GM23338 (cell line): ENCODE measurements at regions not wholly inside any gene's neighbourhood (a gene's known extent, or its start where the extent isn't known, plus 50 kb on each side); places are given as distances from the start of the nearest gene placed in this dataset.

Experiments
- ATAC-seq: fragments of 200-7000 bp; cut with Tn5 transposase; 3 replicates; pipeline ENCODE4 v1.9.1; 2020
- DNase-seq: peaks from one replicate; pipeline ENCODE4 v3.0.0-alpha.2; 2015; ENCODE audit warnings: low spot score
- H2AFZ ChIP-seq: fragments of 200-600 bp; sonication (generic); 2 replicates; pipeline ENCODE4 v1.8.0; 2016; ENCODE audit warnings: antibody characterized with exemption, mild to moderate bottlenecking, moderate library complexity
- H3F3A ChIP-seq: fragments of 200-600 bp; sonication (generic); replicated peaks from 2 replicates; pipeline ENCODE4 v1.8.0; 2017; ENCODE audit warnings: antibody characterized with exemption, mixed run types, low read depth
- H3K27ac ChIP-seq: fragments of 200-600 bp; sonication (generic); 2 replicates; pipeline ENCODE4 v1.6.1; 2016; ENCODE audit warnings: low read depth
- H3K27me3 ChIP-seq: fragments of 200-600 bp; sonication (generic); 2 replicates; pipeline ENCODE4 v1.8.0; 2016; ENCODE audit warnings: mild to moderate bottlenecking, mixed run types, moderate library complexity; ENCODE audit not compliant: insufficient read depth
- H3K36me3 ChIP-seq: fragments of 200-600 bp; sonication (generic); 2 replicates; pipeline ENCODE4 v1.8.0; 2016; ENCODE audit warnings: mild to moderate bottlenecking; ENCODE audit not compliant: insufficient read depth
- H3K4me1 ChIP-seq: fragments of 200-600 bp; sonication (generic); 2 replicates; pipeline ENCODE4 v1.8.0; 2016; ENCODE audit warnings: mild to moderate bottlenecking, moderate library complexity; ENCODE audit not compliant: insufficient read depth
- H3K4me2 ChIP-seq: fragments of 200-600 bp; sonication (generic); 2 replicates; pipeline ENCODE4 v1.7.1; 2017; ENCODE audit warnings: mixed run types
- H3K4me3 ChIP-seq: fragments of 200-600 bp; sonication (generic); 2 replicates; pipeline ENCODE4 v1.6.1; 2016; ENCODE audit warnings: mixed run types
- H3K79me2 ChIP-seq: fragments of 200-600 bp; sonication (generic); replicated peaks from 2 replicates; pipeline ENCODE4 v1.8.0; 2017; ENCODE audit warnings: mild to moderate bottlenecking; ENCODE audit not compliant: insufficient read depth
- H3K9me2 ChIP-seq: fragments of 200-600 bp; sonication (generic); 2 replicates; pipeline ENCODE4 v1.8.0; 2017; ENCODE audit not compliant: insufficient read depth
- H4K20me1 ChIP-seq: fragments of 200-600 bp; sonication (generic); replicated peaks from 2 replicates; pipeline ENCODE4 v1.8.0; 2017; ENCODE audit warnings: mild to moderate bottlenecking; ENCODE audit not compliant: insufficient read depth
- H3K27ac Mint-ChIP-seq: 2 replicates; pipeline ENCODE4 v1.8.0; 2020; ENCODE audit warnings: inconsistent platforms, mild to moderate bottlenecking, moderate library complexity, mixed read lengths
- H3K27me3 Mint-ChIP-seq: 3 replicates; pipeline ENCODE4 v1.8.0; 2022; ENCODE audit warnings: low read depth, mild to moderate bottlenecking, moderate library complexity, mixed read lengths, inconsistent platforms; ENCODE audit not compliant: insufficient read depth, poor library complexity
- H3K36me3 Mint-ChIP-seq: 3 replicates; pipeline ENCODE4 v1.8.0; 2021; ENCODE audit warnings: low read depth, mild to moderate bottlenecking, inconsistent platforms, moderate library complexity, mixed read lengths
- H3K4me1 Mint-ChIP-seq: 3 replicates; pipeline ENCODE4 v1.8.0; 2020; ENCODE audit warnings: mild to moderate bottlenecking, inconsistent platforms, mixed read lengths
- H3K4me3 Mint-ChIP-seq: 3 replicates; pipeline ENCODE4 v1.8.0; 2021; ENCODE audit warnings: moderate library complexity, mild to moderate bottlenecking, inconsistent platforms, mixed read lengths
- H3K9me3 Mint-ChIP-seq: 3 replicates; pipeline ENCODE4 v1.8.0; 2020; ENCODE audit warnings: moderate library complexity, mild to moderate bottlenecking, inconsistent platforms, mixed read lengths
- CREB1 ChIP-seq: fragments of 250-450 bp; sonication (Bioruptor Pico); IDR thresholded peaks from 2 replicates; pipeline ENCODE4 v1.5.0; 2020; ENCODE audit warnings: low read depth, mild to moderate bottlenecking, moderate library complexity
- ETS1 ChIP-seq: IDR thresholded peaks from 2 replicates; pipeline ENCODE4 v1.6.1; 2016; ENCODE audit warnings: antibody characterized with exemption
- EZH2 ChIP-seq: fragments of 200-600 bp; sonication (generic); IDR thresholded peaks from one replicate; pipeline ENCODE4 v1.8.0; 2017; ENCODE audit warnings: antibody characterized with exemption, mild to moderate bottlenecking, low read depth; ENCODE audit not compliant: unreplicated experiment
- EZH2phosphoT487 ChIP-seq: fragments of 200-600 bp; sonication (generic); IDR thresholded peaks from one replicate; pipeline ENCODE4 v1.8.1; 2018; ENCODE audit warnings: antibody characterized with exemption; ENCODE audit not compliant: unreplicated experiment
- JUNB ChIP-seq: IDR thresholded peaks from one replicate; pipeline ENCODE4 v1.6.1; 2016; ENCODE audit warnings: antibody characterized with exemption; ENCODE audit not compliant: unreplicated experiment
- NANOG ChIP-seq: IDR thresholded peaks from 2 replicates; pipeline ENCODE4 v1.6.1; 2016; ENCODE audit warnings: antibody characterized with exemption, borderline replicate concordance
- POLR2AphosphoS5 ChIP-seq: IDR thresholded peaks from 2 replicates; pipeline ENCODE4 v1.6.1; 2016; ENCODE audit warnings: antibody characterized with exemption, low read depth
- REST ChIP-seq: IDR thresholded peaks from one replicate; pipeline ENCODE4 v1.6.1; 2018; ENCODE audit warnings: antibody characterized with exemption; ENCODE audit not compliant: unreplicated experiment
- STAT1 ChIP-seq: IDR thresholded peaks from one replicate; pipeline ENCODE4 v1.6.1; 2016; ENCODE audit warnings: antibody characterized with exemption; ENCODE audit not compliant: unreplicated experiment
- ZNF114 ChIP-seq: fragments of 250-450 bp; sonication (Bioruptor Pico); IDR thresholded peaks from 2 replicates; pipeline ENCODE4 v1.5.0; 2020; ENCODE audit warnings: mild to moderate bottlenecking, moderate library complexity
- ZNF331 ChIP-seq: fragments of 250-450 bp; sonication (Bioruptor Pico); IDR thresholded peaks from 2 replicates; pipeline ENCODE4 v1.5.0; 2020; ENCODE audit warnings: low read depth, mild to moderate bottlenecking, moderate library complexity
- ZNF462 ChIP-seq: fragments of 250-450 bp; sonication (Bioruptor Pico); IDR thresholded peaks from 2 replicates; pipeline ENCODE4 v1.5.0; 2020; ENCODE audit warnings: mild to moderate bottlenecking, moderate library complexity

GRCh38 chr12:88362439-88362838 lies 217.8 kb downstream of the KITLG start (continued):
- TF ChIP-seq JUNB (no peak), EZH2 (no peak), NANOG (no peak), POLR2AphosphoS5 (no peak), ZNF114 (CRISPR knock-in tag) (no peak)

GRCh38 chr12:88365403-88365802 lies 214.9 kb downstream of the KITLG start:
- Histone ChIP-seq H3K4me1 (no peaks in the 10 kb centered on the region), H3F3A (no peaks in the 10 kb centered on the region), H3K4me2 (no peak overlapping the region), H3K27ac (no peak overlapping the region), H4K20me1 (no peaks in the 10 kb centered on the region), H3K4me3 (no peak overlapping the region), H3K9me2 (no peaks in the 10 kb centered on the region), H3K36me3 (no peaks in the 10 kb centered on the region), H3K79me2 (no peaks in the 10 kb centered on the region), H2AFZ (no peak overlapping the region), H3K27me3 (no peaks in the 10 kb centered on the region)
- DNase-seq (no peak), ATAC-seq (no peak)
- H3K4me1 Mint-ChIP-seq = peaks cover 17% of the 10 kb centered on the region
- H3K4me3 Mint-ChIP-seq = no peak overlapping the region
- H3K27me3 Mint-ChIP-seq = peaks cover 4% of the 10 kb centered on the region
- TF ChIP-seq ETS1 (no peak), REST (no peak), ZNF331 (CRISPR knock-in tag) (no peak), STAT1 (no peak), ZNF462 (CRISPR knock-in tag) (no peak), CREB1 (CRISPR knock-in tag) (no peak), POLR2AphosphoS5 (no peak), EZH2phosphoT487 (no peak)
- H3K36me3 Mint-ChIP-seq = no peaks in the 10 kb centered on the region
- H3K27ac Mint-ChIP-seq = no peak overlapping the region
- no peaks in the 10 kb centered on the region for H3K9me3 Mint-ChIP-seq
